T-helper 9 cell (primary cell): ENCODE measurements at regions not wholly inside any gene's neighbourhood (a gene's known extent, or its start where the extent isn't known, plus 50 kb on each side); places are given as distances from the start of the nearest gene placed in this dataset.

Experiments
- DNase-seq: peaks from one replicate; pipeline ENCODE4 v3.0.0-alpha.2; 2020

DNA sequence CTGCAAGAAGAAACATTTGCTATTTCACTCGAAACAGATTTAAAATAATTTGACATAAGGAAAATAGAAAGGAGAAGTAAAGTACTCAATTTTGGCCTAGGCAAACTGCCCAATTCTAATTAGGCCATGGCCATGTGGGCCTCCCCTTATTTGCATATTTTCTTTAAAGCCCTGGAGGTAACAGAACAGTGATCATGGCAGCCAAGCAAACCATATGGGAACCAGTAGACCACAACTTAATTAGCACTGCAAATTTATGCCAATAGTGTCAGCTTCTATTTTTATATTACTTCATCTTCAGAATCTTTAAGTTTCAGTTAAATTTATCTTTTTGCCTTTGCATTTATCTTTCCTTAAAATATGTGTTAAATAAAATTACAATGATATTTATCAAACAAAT is 63.3 kb upstream of the THSD7A start:
- no peak for DNase-seq

DNA sequence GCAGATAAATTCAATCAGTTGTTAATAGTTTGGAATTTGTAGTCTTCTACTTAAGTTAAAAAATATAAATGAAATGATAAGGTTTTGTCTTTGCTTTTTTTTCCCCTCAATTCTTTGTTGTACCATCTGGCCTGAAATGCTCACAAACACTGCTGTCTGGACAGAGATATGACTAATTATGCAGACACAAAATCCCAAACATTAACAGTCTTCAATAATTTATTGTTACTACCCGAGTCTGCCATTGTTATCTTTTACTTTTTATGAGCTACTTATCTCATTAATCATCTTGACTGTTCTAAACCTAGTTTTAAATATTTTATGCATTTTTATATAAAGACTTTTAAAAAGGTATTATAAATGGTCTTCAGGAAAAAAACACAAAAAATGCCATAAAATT is 64.7 kb upstream of the THSD7A start:
- no peak for DNase-seq

DNA sequence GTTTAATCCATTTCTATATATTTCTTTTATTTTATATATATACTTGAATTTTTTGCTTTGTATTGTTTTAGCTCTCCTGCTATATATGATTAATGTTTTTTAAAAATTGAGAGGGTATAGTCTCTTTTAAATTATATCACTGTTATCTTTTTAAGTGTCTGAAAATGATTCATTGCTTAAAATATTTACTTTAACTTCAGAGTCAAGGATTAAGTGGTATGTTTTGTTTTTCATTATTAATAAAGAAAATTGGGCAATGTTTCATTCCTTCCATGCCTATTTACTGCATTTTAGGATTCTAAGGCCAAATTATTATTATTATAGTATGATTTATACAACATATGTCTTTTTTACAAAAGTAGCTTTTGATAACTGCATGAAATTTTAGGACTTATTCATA is 67.2 kb upstream of the THSD7A start:
- no peak for DNase-seq

DNA sequence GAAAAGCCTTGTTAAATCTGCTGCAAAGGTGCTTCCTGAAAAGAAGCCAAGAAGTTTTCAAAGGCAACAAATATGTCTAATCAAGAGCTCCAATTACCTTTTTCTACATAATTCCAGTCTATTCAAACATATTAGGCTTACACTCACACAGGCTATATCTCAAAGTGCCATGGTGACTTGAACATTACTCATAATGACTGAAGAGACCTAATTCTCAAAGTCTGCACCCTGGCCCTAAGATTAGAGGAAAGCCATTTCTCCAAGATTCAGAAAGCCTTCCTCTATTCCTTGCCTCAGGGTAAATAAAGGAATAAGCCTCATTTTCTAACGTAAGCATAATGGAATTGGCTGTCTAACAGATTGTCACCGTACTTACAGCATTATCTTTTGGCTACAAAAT is 78.3 kb upstream of the THSD7A start:
- no peak for DNase-seq

GRCh38 chr7:11911900-11912299 is 79.9 kb upstream of the THSD7A start:
- DNase-seq, result no peak

GRCh38 chr7:11914645-11915044 is 82.6 kb upstream of the THSD7A start:
- no peak for DNase-seq

DNA sequence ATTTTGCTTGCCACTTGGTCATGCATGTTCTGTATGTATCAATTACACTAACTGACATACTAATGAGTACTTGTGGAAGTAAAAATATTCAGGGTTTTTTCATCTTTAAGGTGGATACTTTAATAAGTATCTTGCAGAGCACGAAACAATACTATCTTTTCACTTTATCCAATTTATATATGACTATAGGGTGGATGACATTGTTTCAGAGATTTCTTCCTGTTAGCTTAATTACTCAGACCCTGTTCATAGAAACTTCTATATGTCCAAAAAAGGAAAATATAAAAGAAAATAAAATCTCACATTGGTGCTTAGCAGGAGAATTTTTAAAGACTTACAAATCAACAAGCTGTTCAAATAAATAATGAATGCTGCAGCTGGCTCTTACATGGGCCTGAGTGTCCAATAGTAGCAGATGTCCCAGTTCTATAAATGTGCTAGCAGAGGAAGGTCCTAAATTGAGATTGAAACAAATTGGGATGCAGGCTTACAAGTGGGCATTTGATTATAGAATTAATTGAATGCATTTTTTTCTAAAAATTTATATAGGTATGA is 91.5 kb upstream of the THSD7A start:
- DNase-seq, result no peak

DNA sequence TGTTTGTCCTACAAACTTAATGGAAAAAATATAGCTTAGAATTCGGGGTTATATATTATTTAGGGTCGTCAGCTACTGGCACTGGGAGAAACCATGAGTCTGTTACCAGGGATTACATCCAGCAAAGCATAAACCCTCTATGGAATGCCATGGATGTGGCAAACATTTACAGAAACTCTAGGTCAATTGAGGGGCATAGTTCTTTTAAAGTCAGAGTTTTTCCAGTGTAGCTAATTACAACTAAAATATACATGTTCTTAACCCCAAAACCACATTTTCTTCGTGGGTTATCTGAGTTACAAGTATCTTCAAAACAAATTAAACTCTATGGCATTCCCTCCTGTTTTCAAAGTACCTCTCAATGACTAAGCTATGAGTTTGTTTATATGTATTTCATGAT is 99.3 kb upstream of the THSD7A start:
- no peak for DNase-seq

GRCh38 chr7:11934796-11935195 is 102.8 kb upstream of the THSD7A start:
- no peak for DNase-seq

DNA sequence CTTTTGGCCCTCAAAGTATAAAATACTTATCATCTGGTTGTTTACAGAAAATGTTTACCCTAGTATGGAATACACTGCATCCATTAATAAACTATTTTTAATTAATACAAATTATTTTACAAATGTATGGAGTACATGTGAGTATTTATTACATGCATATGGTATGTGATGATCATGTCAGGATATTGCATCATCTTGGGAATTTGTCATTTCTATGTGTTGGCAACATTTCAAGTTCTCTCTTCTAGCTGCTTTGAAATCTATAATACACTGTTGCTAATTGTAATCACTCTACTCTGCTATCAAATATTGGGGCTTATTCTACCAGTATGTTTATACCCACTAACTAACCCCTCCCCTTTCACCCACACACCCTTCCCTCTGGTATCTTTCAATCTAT is 103.9 kb upstream of the THSD7A start:
- DNase-seq, result no peak

GRCh38 chr7:11946794-11947193 is 114.8 kb upstream of the THSD7A start:
- DNase-seq, result no peak

- no peak for DNase-seq
These were observed 118.3 kb upstream of the THSD7A start for GRCh38 chr7:11950281-11950680.

DNA sequence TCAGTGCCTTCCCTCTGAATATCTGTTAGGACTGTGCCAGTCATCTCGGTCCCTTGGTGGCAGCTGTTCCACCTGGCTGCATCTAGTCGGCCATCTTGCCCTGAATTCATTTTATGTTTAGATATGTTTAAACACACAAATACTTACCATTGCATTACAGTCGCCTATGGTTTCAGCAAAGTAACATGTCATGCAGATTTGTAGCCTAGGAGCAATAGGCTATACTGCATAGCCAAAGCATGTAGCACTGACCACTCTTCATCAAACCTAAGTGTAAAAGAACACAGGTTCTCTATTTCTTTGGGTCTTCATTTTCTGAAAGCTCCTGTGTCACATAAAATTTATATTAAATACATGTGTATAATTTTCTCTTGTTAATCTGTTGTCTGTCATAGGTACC is 118.9 kb upstream of the THSD7A start:
- DNase-seq, result no peak

DNA sequence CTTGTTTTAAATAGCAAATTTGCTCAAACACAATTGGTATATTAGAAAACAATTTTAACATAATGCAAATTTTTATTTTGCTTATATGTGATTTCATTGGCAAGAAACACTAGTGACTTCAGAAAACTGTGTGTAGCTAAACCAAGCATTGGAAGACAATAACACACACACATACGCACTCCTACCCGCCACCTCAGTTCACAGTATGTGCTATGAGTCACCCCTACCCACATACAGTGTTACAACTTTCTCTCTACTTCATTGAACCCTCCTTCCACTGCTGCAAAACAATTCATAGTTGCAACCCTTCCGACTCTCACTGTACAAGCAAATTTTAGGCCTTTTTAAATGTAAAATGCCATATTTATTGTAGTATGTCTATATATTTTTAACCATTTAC is 119.9 kb upstream of the THSD7A start:
- DNase-seq, result no peak

GRCh38 chr7:11952972-11953371 is 121.0 kb upstream of the THSD7A start:
- DNase-seq, result no peak

DNA sequence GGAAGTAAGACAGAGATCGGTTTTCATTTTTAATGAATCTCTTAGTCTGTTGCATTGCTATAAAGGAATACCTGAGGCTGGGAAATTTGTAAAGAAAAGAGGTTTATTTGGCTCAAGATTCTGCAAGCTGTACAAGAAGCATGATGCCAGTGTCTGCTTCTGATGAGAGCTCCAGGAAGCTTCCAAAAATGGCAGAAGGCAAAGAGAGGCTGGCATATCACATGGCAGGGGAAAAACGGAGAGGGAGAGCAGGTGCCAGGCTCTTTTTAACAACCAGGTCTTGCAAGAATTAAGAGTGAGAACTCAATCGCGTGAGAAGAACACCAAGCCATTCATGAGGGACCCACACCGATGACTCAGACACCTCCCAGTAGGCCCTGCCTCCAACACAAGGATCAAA is 125.0 kb upstream of the THSD7A start:
- no peak for DNase-seq

GRCh38 chr7:11957956-11958355 is 126.0 kb upstream of the THSD7A start:
- DNase-seq, result no peak

DNA sequence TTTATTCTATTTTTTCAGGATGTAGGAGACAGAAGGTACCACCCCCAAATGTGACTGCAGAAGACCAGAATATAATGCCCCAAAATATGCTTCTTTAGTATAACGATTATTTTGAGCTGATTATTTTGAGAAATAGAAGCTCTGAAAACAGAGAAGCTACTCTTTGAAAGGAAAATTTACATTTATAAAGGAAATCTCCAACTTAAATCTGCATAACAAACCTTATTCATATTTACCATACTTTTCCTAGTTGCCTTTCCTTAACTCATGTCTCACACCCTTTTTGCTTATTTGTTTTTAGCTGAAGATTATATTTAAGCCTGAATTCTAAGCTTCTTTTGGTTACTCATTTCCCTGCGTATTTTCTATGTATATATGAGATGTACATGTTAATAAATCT is 127.1 kb upstream of the THSD7A start:
- DNase-seq, result no peak

- no peak for DNase-seq
These were observed 128.6 kb upstream of the THSD7A start for GRCh38 chr7:11960621-11961020.

- no peak for DNase-seq
These were observed 137.6 kb upstream of the THSD7A start for GRCh38 chr7:11969643-11970042.

GRCh38 chr7:11970132-11970531 is 138.1 kb upstream of the THSD7A start:
- no peak for DNase-seq

GRCh38 chr7:11985376-11985775 is 153.4 kb upstream of the THSD7A start:
- DNase-seq, result no peak

- DNase-seq, result no peak
These were observed 154.0 kb upstream of the THSD7A start for GRCh38 chr7:11985971-11986370.

- DNase-seq, result no peak
These were observed 156.2 kb upstream of the THSD7A start for GRCh38 chr7:11988186-11988585.

- no peak for DNase-seq
These were observed 170.4 kb upstream of the THSD7A start for GRCh38 chr7:12002428-12002827.

- no peak for DNase-seq
These were observed 172.6 kb upstream of the THSD7A start for GRCh38 chr7:12004581-12004980.
